Mononuclear cell (primary cell): ENCODE measurements at regions not wholly inside any gene's neighbourhood (a gene's known extent, or its start where the extent isn't known, plus 50 kb on each side); places are given as distances from the start of the nearest gene placed in this dataset.

Experiments
- H3K27me3 ChIP-seq: 2 replicates; pipeline ENCODE4 v1.6.0; 2011; ENCODE audit warnings: low read length, control low read depth; ENCODE audit not compliant: insufficient read depth
- H3K4me1 ChIP-seq: 2 replicates; pipeline ENCODE4 v1.5.1; 2011; ENCODE audit warnings: mild to moderate bottlenecking, low read length, control low read depth; ENCODE audit not compliant: insufficient read depth
- H3K4me3 ChIP-seq: 2 replicates; pipeline ENCODE4 v1.5.1; 2011; ENCODE audit warnings: mild to moderate bottlenecking, low read length, moderate library complexity
- H3K9me3 ChIP-seq: 2 replicates; pipeline ENCODE4 v1.5.1; 2011; ENCODE audit warnings: low read depth, mild to moderate bottlenecking, control low read depth, low read length

DNA sequence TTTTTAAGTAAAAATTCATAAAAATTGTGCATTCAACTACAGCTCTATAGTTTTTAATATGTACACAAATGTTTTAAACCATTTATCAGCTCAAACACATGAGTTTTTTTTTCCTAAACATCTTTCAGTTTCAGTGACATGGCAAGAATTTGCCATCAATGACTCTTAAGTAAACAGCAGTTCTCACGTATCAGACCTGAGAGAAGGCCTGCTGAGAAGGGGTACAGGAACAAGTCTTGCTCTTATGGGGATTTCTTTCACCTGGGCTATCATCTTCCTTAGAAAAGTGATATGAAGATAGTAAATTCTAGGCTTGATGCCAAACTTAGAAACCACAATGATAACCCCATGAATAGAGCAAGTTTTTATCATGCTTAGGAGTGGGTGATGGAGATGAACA is 467.8 kb downstream of the ARL4A start:
- no peaks in the 10 kb centered on the region for H3K4me1 ChIP-seq
- no peak overlapping the region for H3K4me3 ChIP-seq
- H3K27me3 ChIP-seq: no peaks in the 10 kb centered on the region
- H3K9me3 ChIP-seq: no peaks in the 10 kb centered on the region

DNA sequence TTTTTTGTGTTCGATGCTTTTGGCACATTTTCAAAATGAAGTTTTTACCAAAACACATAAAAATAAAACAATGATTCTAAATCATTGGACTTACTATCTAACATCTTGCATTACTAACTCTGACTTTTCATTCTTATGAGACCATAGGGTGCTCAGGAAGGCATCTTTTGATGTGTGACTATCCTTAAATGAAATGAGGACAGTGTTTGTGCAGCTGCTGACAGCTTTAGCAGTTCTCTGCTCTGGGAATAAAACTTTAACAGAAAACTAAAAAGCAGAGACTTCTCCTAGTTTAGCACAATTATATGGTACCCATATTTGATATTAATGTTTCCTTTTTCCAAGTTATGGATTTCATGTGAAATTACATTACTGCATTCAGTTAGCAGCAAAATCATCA is 471.6 kb downstream of the ARL4A start:
- Histone ChIP-seq H3K9me3 (no peaks in the 10 kb centered on the region), H3K4me3 (no peak overlapping the region), H3K4me1 (no peaks in the 10 kb centered on the region), H3K27me3 (no peaks in the 10 kb centered on the region)

GRCh38 chr7:13159467-13160184 is 472.2 kb downstream of the ARL4A start:
- H3K4me1 ChIP-seq: no peaks in the 10 kb centered on the region

DNA sequence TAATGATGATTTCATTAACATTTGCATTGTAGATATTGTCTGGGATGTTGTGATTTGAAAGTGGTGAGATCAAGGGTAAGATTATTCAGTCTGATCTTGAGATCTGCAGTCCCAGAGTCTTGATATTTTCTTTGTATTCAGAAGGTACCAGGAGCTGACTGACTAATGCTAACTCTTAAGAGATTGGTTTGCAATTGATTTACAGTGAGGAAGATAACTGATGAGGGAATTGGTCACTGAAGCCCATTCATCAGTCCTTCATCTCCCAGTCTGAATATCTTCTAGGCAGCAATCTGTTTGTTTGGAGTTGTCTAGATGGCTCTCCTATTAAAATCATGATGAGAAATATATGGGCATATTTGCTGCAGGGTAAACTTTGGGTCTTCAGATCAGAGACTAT is 473.7 kb downstream of the ARL4A start:
- no peaks in the 10 kb centered on the region for H3K9me3 ChIP-seq
- H3K27me3 ChIP-seq: no peaks in the 10 kb centered on the region
- no peaks in the 10 kb centered on the region for H3K4me1 ChIP-seq
- H3K4me3 ChIP-seq: no peak overlapping the region

More at GRCh38 chr7:13159467-13160184, 472.2 kb downstream of the ARL4A start:
- Histone ChIP-seq H3K9me3 (no peaks in the 10 kb centered on the region), H3K4me3 (no peak overlapping the region), H3K27me3 (no peaks in the 10 kb centered on the region)

- no peaks in the 10 kb centered on the region for H3K9me3 ChIP-seq
- H3K4me3 ChIP-seq: no peak overlapping the region
- no peaks in the 10 kb centered on the region for H3K27me3 ChIP-seq
- no peaks in the 10 kb centered on the region for H3K4me1 ChIP-seq
Observed at GRCh38 chr7:13165854-13166253, 478.4 kb downstream of the ARL4A start.

- Histone ChIP-seq H3K4me3 (no peak overlapping the region), H3K9me3 (no peaks in the 10 kb centered on the region), H3K27me3 (no peaks in the 10 kb centered on the region), H3K4me1 (no peaks in the 10 kb centered on the region)
Observed at GRCh38 chr7:13166801-13167200, 479.4 kb downstream of the ARL4A start.

DNA sequence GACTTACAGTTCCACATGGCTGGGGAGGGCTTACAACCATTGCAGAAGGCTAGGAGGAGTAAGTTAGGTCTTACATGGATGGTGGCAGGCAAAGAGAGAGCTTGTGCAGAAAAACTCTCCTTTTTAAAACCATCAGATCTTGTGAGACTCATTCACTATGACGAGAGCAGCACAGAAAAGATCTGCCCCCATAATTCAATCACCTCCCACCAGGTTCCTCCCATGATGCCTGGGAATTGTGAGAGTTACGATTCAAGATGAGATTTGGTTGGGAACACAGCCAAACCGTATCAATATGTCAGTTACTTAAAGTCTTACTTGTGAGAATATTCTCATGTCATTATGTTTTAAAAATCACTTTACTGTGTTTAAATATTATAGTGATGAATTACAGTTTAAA is 481.9 kb downstream of the ARL4A start:
- H3K9me3 ChIP-seq: no peaks in the 10 kb centered on the region
- no peaks in the 10 kb centered on the region for H3K4me1 ChIP-seq
- no peaks in the 10 kb centered on the region for H3K27me3 ChIP-seq
- no peak overlapping the region for H3K4me3 ChIP-seq

DNA sequence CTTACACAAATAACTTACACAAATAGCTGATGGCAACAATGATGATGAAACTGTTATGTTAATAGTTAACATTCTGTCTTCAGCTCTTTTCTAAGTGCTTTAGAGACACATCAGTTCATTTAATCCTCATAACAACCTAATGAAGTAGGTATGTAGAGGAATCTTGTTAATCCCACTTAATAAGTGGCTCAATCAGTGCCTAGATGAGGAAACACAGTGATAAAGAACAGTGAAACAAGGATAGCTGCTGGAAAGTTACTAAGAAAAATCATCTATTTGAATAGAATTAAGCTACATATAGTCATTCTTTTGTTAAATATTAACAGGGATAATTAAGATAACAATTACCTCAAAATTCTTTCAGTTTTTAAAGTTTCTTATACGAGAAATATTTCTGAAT is 487.6 kb downstream of the ARL4A start:
- H3K27me3 ChIP-seq: no peaks in the 10 kb centered on the region
- no peaks in the 10 kb centered on the region for H3K9me3 ChIP-seq
- H3K4me3 ChIP-seq: no peak overlapping the region

DNA sequence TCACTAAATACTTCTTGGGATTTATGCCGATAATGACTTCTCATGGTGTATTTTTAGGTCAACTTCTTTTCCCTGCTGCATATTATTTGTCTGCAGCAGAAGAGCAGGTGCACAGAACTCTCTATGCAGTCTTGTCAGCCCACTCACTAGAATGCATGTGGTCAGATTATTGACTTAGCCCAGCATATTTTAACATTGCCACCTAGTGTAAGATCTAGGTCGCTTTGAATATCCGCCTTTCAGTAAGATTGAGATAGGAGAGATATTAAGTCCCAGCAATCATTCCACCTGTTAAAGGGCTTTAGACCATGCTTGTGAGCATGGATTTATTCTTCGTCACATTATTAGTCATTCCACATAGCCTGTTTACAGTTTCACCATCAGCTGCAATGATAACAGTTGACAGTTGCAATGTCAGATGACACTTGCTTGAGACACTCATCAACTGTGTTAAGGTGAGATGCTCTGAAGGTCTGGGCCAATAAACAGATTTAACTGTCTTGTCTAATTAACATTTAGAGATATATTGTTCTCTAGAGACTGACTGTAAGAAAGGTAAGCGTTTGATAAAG is 491.7 kb downstream of the ARL4A start:
- no peak overlapping the region for H3K4me3 ChIP-seq
- H3K9me3 ChIP-seq: no peaks in the 10 kb centered on the region
- no peaks in the 10 kb centered on the region for H3K27me3 ChIP-seq
- H3K4me1 ChIP-seq: no peaks in the 10 kb centered on the region

More for the DNA sequence above, 487.6 kb downstream of the ARL4A start:
- no peaks in the 10 kb centered on the region for H3K4me1 ChIP-seq

- Histone ChIP-seq H3K4me3 (no peak overlapping the region), H3K9me3 (no peaks in the 10 kb centered on the region), H3K27me3 (no peaks in the 10 kb centered on the region), H3K4me1 (no peaks in the 10 kb centered on the region)
Observed at GRCh38 chr7:13179775-13180523, 492.5 kb downstream of the ARL4A start.

- H3K9me3 ChIP-seq: no peaks in the 10 kb centered on the region
- no peaks in the 10 kb centered on the region for H3K4me1 ChIP-seq
- H3K4me3 ChIP-seq: no peak overlapping the region
- no peaks in the 10 kb centered on the region for H3K27me3 ChIP-seq
Observed at GRCh38 chr7:13181216-13181615, 493.8 kb downstream of the ARL4A start.

GRCh38 chr7:13185139-13185538 is 497.7 kb downstream of the ARL4A start:
- no peaks in the 10 kb centered on the region for H3K4me1 ChIP-seq
- H3K27me3 ChIP-seq: no peaks in the 10 kb centered on the region
- no peak overlapping the region for H3K4me3 ChIP-seq
- no peaks in the 10 kb centered on the region for H3K9me3 ChIP-seq

DNA sequence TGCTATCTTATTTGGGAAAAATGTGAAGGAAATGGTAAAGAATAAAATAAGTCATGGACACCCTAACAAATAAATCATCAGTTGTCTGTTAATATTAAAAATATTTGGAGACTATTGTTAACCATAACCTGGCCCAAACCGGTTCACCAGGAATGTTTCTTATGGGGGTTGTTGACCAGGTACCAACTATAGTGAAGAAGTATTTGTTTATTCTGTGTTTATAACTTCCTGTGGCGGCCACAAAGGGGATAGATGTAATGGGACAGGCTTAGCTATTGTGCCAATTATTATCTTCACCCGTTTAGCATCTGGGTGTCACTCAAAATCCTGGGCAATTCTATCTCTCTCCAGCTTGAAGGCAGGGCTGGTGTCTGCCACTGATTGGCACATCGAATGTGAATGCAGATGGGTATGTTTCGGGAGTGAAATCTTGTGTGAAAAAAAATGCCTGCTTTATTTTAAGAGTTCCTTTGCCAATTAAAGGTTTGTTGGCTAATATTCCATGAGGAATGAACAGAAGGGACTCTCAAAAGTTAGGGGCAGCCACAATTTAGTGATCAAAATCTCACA is 500.9 kb downstream of the ARL4A start:
- Histone ChIP-seq H3K27me3 (no peaks in the 10 kb centered on the region), H3K4me3 (no peak overlapping the region), H3K4me1 (no peaks in the 10 kb centered on the region), H3K9me3 (no peaks in the 10 kb centered on the region)

DNA sequence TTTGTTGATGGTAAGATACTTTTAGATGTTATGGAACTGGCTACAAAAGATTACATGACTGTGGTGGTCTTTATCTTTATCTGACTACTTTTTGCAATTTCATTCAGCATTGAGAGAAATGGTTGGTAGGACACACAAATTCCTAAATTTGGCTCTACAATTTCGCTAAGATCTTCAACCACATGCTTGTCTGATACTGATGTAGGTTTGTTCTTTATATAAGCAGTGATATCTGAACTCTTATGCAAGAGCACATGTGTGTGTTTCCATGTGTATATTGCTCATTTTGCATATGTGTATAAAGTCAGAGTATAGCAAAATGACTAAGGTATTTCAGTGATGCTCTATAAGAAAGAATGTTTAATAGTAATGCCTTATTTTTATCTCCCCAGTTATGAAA is 501.5 kb downstream of the ARL4A start:
- H3K9me3 ChIP-seq: no peaks in the 10 kb centered on the region

DNA sequence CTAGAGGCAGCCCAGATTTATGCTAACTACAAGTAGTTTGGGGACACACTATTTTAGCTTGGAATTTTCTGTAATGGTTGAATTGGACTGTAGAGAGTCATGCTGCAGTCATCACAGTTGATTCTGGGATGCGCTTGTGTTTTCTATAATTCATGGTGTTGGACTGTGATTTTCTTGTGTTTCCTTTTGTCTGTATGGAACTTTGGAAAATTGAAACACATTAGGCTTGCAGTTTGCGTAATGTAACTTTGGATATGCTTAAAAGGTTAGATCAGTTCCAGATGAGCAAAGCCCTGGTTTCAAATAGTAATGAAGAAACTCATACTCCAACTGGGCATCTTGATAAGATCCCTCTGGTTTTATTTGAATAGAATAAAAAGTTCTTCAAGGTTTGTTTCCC is 502.2 kb downstream of the ARL4A start:
- Histone ChIP-seq H3K4me3 (no peak overlapping the region), H3K9me3 (no peaks in the 10 kb centered on the region), H3K27me3 (no peaks in the 10 kb centered on the region), H3K4me1 (no peaks in the 10 kb centered on the region)

More for the DNA sequence above, 501.5 kb downstream of the ARL4A start:
- no peaks in the 10 kb centered on the region for H3K27me3 ChIP-seq
- H3K4me3 ChIP-seq: no peak overlapping the region
- no peaks in the 10 kb centered on the region for H3K4me1 ChIP-seq
